ENCODE measurements at regions not wholly inside any gene's neighbourhood (a gene's known extent, or its start where the extent isn't known, plus 50 kb on each side); places are given as distances from the start of the nearest gene placed in this dataset.

DNA sequence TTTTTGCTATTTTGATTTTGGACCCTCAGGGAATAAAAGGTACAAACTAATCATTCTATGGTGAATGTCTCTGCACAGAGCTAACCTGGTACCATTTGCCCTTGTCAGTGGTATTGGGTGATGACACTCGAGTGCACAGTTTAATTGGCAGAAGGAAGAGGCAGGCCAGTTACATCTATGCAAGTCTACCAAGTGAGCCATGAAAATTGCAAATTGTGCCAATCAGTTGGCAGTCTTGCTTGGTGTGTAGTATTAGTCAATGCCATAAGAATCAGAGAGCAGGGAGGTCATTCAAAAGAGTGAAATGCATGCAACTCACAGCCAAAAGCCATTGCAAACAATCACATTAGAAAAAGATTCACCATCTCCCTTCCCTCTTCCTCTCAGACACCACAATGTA lies 479.6 kb downstream of the ADAMTS20 start:
- TF ChIP-seq, protein P1, sequence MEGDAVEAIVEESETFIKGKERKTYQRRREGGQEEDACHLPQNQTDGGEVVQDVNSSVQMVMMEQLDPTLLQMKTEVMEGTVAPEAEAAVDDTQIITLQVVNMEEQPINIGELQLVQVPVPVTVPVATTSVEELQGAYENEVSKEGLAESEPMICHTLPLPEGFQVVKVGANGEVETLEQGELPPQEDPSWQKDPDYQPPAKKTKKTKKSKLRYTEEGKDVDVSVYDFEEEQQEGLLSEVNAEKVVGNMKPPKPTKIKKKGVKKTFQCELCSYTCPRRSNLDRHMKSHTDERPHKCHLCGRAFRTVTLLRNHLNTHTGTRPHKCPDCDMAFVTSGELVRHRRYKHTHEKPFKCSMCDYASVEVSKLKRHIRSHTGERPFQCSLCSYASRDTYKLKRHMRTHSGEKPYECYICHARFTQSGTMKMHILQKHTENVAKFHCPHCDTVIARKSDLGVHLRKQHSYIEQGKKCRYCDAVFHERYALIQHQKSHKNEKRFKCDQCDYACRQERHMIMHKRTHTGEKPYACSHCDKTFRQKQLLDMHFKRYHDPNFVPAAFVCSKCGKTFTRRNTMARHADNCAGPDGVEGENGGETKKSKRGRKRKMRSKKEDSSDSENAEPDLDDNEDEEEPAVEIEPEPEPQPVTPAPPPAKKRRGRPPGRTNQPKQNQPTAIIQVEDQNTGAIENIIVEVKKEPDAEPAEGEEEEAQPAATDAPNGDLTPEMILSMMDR (IDR thresholded peaks at IDR 0.05), result no peak
- no peak for TF ChIP-seq POLR2AphosphoS5 (IDR thresholded peaks at IDR 0.05)

Measured in prostate gland (tissue), 2 donors.